Omental fat pad (tissue), 3 donors: ENCODE measurements at regions not wholly inside any gene's neighbourhood (a gene's known extent, or its start where the extent isn't known, plus 50 kb on each side); places are given as distances from the start of the nearest gene placed in this dataset.

Source experiments
- ATAC-seq: fragments of 150-250 bp; one replicate; pipeline ENCODE4 v1.9.1; 2016; ENCODE audit warnings: mild to moderate bottlenecking, moderate library complexity; ENCODE audit not compliant: low FRiP score
- DNase-seq: peaks from one replicate; pipeline ENCODE4 v3.0.0-alpha.2; 2019; ENCODE audit warnings: low spot score
- CTCF ChIP-seq, 3 donors: fragments of 450-650 bp; IDR thresholded peaks; one replicate each; pipeline ENCODE4 v1.5.1; 2016 to 2017; ENCODE audit warnings: antibody characterized with exemption in 3 of 3, mild to moderate bottlenecking in 3 of 3, moderate library complexity in 2 of 3

DNA sequence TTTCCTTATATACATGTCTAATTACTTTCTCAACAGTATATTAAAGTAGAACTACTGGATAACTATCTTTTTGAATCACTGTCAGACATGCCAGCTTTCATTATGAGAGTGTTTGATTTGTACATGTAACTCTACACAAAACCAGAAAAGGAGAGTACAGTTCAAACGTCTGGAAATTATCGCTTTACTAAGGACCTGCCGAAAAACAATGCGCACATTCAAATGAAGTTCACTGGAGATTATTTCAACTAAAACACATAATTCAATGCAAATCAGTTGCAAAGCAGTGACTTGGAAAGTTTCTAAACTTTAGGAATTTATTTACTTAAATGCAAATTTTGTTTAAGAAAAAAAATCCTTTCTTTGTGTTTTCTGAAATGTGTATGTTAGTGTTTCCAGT, 942.5 kb downstream of the EFNA5 start:
- no peak for ATAC-seq
- TF ChIP-seq CTCF (IDR thresholded peaks at IDR 0.05): no peak

GRCh38 chr5:106727071-106727470, 943.7 kb downstream of the EFNA5 start:
- TF ChIP-seq CTCF (IDR thresholded peaks at IDR 0.05): no peak
- DNase-seq: no peak
- ATAC-seq: no peak

More for the DNA sequence above, 942.5 kb downstream of the EFNA5 start:
- DNase-seq: no peak

- DNase-seq (no peak), ATAC-seq (no peak)
- TF ChIP-seq CTCF (IDR thresholded peaks at IDR 0.05): no peak
Measured at GRCh38 chr5:106720367-106720766, 950.4 kb downstream of the EFNA5 start.

DNA sequence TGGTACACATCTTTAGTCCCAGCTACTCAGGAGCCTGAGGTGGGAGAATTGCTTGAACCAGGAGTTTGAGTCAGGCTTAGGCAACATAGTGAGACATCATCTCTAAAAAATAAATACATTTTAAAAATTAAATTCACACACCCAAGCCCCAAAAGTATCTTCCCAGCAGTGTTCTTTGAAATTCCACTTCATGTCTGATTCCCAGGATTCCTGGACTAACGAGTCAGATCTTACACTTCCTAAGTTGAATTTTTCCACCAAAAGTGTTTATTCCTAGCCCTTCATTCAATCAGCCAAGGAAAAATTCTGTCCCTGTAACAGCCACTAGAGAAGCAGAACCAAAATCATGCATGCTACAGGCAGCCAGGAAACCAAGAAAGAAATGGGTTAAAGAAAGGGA, 970.9 kb downstream of the EFNA5 start:
- ATAC-seq (no peak), DNase-seq (no peak)
- no peak for TF ChIP-seq CTCF (IDR thresholded peaks at IDR 0.05)

- DNase-seq: no peak
- TF ChIP-seq CTCF (IDR thresholded peaks at IDR 0.05): no peak
- ATAC-seq: no peak
Measured at GRCh38 chr5:106699198-106699597, 971.5 kb downstream of the EFNA5 start.

- TF ChIP-seq CTCF (IDR thresholded peaks at IDR 0.05): no peak
- ATAC-seq: no peak
- no peak for DNase-seq
Measured at GRCh38 chr5:106698169-106698568, 972.6 kb downstream of the EFNA5 start.

- no peak for TF ChIP-seq CTCF (IDR thresholded peaks at IDR 0.05)
- no peak for ATAC-seq
- DNase-seq: no peak
Measured at GRCh38 chr5:106691701-106692100, 979.0 kb downstream of the EFNA5 start.
